Urinary bladder (tissue), 3 donors: ENCODE measurements at regions not wholly inside any gene's neighbourhood (a gene's known extent, or its start where the extent isn't known, plus 50 kb on each side); places are given as distances from the start of the nearest gene placed in this dataset.
"Not testable (repeated sequence)": the region's sequence is repeated elsewhere in the genome, so short reads cannot be mapped to it uniquely, and the experiment has no call there.

Experiments
- DNase-seq: peaks from one replicate; pipeline ENCODE4 v3.0.0-alpha.2; 2015; ENCODE audit errors: extremely low spot score
- H3K27ac ChIP-seq: one replicate; pipeline ENCODE4 v1.5.1; 2013; ENCODE audit warnings: low read depth, mild to moderate bottlenecking, moderate library complexity
- H3K36me3 ChIP-seq: one replicate; pipeline ENCODE4 v1.6.1; 2013; ENCODE audit warnings: mild to moderate bottlenecking, moderate library complexity; ENCODE audit not compliant: insufficient read depth
- H3K4me1 ChIP-seq: one replicate; pipeline ENCODE4 v1.6.1; 2013; ENCODE audit warnings: mild to moderate bottlenecking, moderate library complexity; ENCODE audit not compliant: insufficient read depth
- H3K4me3 ChIP-seq: one replicate; pipeline ENCODE4 v1.5.1; 2013; ENCODE audit warnings: low read depth, low read length
- WGBS: extraction: QIAGEN DNeasy Blood & Tissue Kit; methylation state at CpG from one replicate; pipeline ENCODE4 v1.1.7; 2013; 5-methylcytosine and 5-hydroxymethylcytosine counted together
- donor health status: healthy with polysubstance abuse.
- donor health status: healthy.

GRCh38 chr20:53776858-53777257, 183.2 kb upstream of the ZNF217 start:
- Histone ChIP-seq H3K36me3 (no peaks in the 10 kb centered on the region), H3K27ac (no peak overlapping the region), H3K4me1 (no peaks in the 10 kb centered on the region), H3K4me3 (no peak overlapping the region)
- WGBS, result 81% methylated on average over 5 of the region's 5 CpGs
- no peak for DNase-seq

DNA sequence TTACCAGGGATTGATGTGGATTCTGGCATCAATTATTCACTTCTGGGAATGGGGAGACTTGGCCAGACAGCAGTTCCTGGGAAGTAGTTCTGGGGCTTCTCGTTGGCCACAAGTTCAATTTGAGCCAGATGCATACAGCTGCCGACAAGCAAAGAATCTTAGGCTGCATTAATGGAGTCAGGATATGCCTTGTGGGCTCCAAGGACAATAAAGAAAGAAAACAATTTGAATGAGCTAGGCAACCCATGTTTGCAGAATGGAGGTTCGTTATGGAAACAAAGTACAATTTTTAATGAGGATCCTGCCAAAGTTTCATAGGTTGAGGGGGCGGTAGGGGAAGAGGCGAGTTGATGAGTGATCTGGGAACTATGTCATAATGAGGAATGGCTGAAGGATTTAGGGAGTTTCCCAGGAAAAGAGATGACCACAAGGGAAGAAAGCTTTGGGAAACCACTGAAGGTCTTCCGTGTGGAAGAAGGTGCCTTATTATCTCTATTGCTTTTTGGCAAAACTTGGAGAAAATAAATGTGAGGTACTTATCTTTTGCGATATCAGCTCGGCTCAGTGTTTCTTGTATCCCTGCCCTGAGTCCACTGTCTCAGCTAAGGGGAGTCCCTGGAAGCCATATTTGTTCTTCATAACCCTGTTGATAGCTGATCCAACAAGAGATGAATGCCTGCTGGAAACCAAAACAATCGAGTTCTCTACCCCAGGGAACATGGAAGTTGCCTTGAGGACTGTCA, 181.0 kb upstream of the ZNF217 start:
- Histone ChIP-seq H3K36me3 (no peaks in the 10 kb centered on the region), H3K4me1 (no peaks in the 10 kb centered on the region), H3K4me3 (no peak overlapping the region), H3K27ac (no peak overlapping the region)
- WGBS, result 47% methylated on average over 9 of the region's 9 CpGs
- DNase-seq, result no peak

- Histone ChIP-seq H3K27ac (no peak overlapping the region), H3K4me3 (no peak overlapping the region), H3K4me1 (no peaks in the 10 kb centered on the region), H3K36me3 (no peaks in the 10 kb centered on the region)
- 5% methylated on average over 1 of the region's 1 CpG for WGBS
- no peak for DNase-seq
Measured at GRCh38 chr20:53773792-53774401, 180.3 kb upstream of the ZNF217 start.

GRCh38 chr20:53773066-53773791, 179.6 kb upstream of the ZNF217 start:
- not testable (repeated sequence) for H3K36me3 ChIP-seq, H3K27ac ChIP-seq, DNase-seq, H3K4me1 ChIP-seq, H3K4me3 ChIP-seq
- WGBS, result 82% methylated on average over 10 of the region's 10 CpGs

- Histone ChIP-seq H3K36me3 (no peaks in the 10 kb centered on the region), H3K4me3 (no peak overlapping the region), H3K27ac (no peak overlapping the region), H3K4me1 (no peaks in the 10 kb centered on the region)
- 25% methylated on average over 5 of the region's 5 CpGs for WGBS
- DNase-seq, result no peak
Measured at GRCh38 chr20:53769041-53769440, 175.4 kb upstream of the ZNF217 start.

DNA sequence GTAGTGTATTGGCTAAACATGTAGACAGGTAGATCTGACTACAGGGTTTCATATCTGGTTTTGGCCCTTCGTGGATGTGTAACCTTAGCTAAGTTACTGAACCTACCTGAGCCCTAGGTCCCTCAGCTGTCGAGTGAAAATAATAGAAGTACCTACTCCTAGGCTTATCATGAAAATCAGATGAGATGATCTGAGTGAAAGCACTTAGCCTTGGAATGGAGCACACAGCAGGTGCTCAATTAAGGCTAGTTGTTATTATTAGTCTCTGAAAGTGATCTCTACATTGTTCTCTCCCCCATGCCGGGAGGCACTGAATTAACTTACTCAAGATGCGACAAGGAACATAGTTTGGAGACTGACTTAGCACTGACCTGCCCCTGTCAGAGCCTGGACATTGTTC, 174.7 kb upstream of the ZNF217 start:
- WGBS, result 65% methylated on average over 4 of the region's 4 CpGs
- Histone ChIP-seq H3K4me3 (no peak overlapping the region), H3K27ac (no peak overlapping the region), H3K4me1 (no peaks in the 10 kb centered on the region), H3K36me3 (no peaks in the 10 kb centered on the region)
- DNase-seq, result no peak

GRCh38 chr20:53767206-53767930, 173.7 kb upstream of the ZNF217 start:
- no peak for DNase-seq
- no peaks in the 10 kb centered on the region for H3K36me3 ChIP-seq
- H3K4me1 ChIP-seq, result no peaks in the 10 kb centered on the region
- 92% methylated on average over 6 of the region's 6 CpGs for WGBS
- no peak overlapping the region for H3K4me3 ChIP-seq
- no peak overlapping the region for H3K27ac ChIP-seq

- Histone ChIP-seq H3K4me3 (no peak overlapping the region), H3K27ac (no peak overlapping the region), H3K4me1 (no peaks in the 10 kb centered on the region), H3K36me3 (no peaks in the 10 kb centered on the region)
- WGBS, result 23% methylated on average over 2 of the region's 2 CpGs
- no peak for DNase-seq
Measured at GRCh38 chr20:53764415-53764800, 170.8 kb upstream of the ZNF217 start.

- H3K27ac ChIP-seq, result no peak overlapping the region
- H3K36me3 ChIP-seq, result no peaks in the 10 kb centered on the region
- WGBS, result 15% methylated on average over 12 of the region's 12 CpGs
- no peak overlapping the region for H3K4me3 ChIP-seq
- no peak for DNase-seq
- H3K4me1 ChIP-seq, result no peaks in the 10 kb centered on the region
Measured at GRCh38 chr20:53763707-53764414, 170.2 kb upstream of the ZNF217 start.

DNA sequence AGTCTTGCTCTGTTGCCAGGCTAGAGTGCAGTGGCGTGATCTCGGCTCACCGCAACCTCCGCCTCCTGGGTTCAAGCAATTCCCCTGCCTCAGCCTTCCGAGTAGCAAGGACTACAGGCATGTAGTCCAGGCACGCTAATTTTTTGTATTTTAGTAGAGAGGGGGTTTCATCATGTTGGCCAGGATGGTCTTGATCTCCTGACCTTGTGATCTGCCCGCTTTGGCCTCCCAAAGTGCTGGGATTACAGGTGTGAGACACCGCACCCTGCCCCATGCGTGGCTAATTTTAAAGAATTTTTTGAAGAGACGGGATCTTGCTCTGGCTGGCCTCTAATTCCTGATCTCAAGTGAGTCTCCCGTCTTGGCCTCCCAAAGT, 168.8 kb upstream of the ZNF217 start:
- not testable (repeated sequence) for H3K27ac ChIP-seq, H3K36me3 ChIP-seq, H3K4me3 ChIP-seq, H3K4me1 ChIP-seq, DNase-seq
- 97% methylated on average over 11 of the region's 11 CpGs for WGBS

GRCh38 chr20:53760025-53760441, 166.4 kb upstream of the ZNF217 start:
- Histone ChIP-seq H3K27ac (no peak overlapping the region), H3K4me3 (no peak overlapping the region), H3K36me3 (no peaks in the 10 kb centered on the region), H3K4me1 (no peaks in the 10 kb centered on the region)
- WGBS, result 84% methylated on average over 4 of the region's 4 CpGs
- DNase-seq, result no peak

- Histone ChIP-seq H3K4me1 (peaks cover 2% of the 10 kb centered on the region), H3K4me3 (no peak overlapping the region), H3K36me3 (no peaks in the 10 kb centered on the region), H3K27ac (no peak overlapping the region)
- WGBS, result 94% methylated on average over 18 of the region's 18 CpGs
- DNase-seq, result no peak
Measured at GRCh38 chr20:53757472-53757913, 163.9 kb upstream of the ZNF217 start.
